Stomach smooth muscle (tissue), 2 donors: ENCODE measurements at regions not wholly inside any gene's neighbourhood (a gene's known extent, or its start where the extent isn't known, plus 50 kb on each side); places are given as distances from the start of the nearest gene placed in this dataset.

Source experiments
- H3K27ac ChIP-seq: one replicate; pipeline ENCODE4 v1.7.0; 2013; ENCODE audit warnings: mild to moderate bottlenecking, low read length, inconsistent platforms
- H3K27me3 ChIP-seq, 2 donors: one replicate each; pipeline ENCODE4 v1.7.0; 2013; ENCODE audit warnings: low read length in 2 of 2; ENCODE audit not compliant: insufficient read depth in 2 of 2, control insufficient read depth in 1 of 2
- H3K36me3 ChIP-seq, 2 donors: one replicate each; pipeline ENCODE4 v1.7.0; 2013; ENCODE audit warnings: low read length in 2 of 2; ENCODE audit not compliant: control insufficient read depth in 2 of 2, insufficient read depth in 2 of 2
- H3K4me1 ChIP-seq: one replicate; pipeline ENCODE4 v1.7.0; 2013; ENCODE audit warnings: low read length; ENCODE audit not compliant: control insufficient read depth, insufficient read depth
- H3K4me3 ChIP-seq, 2 donors: one replicate each; pipeline ENCODE4 v1.7.0; 2013; ENCODE audit warnings: low read length in 2 of 2
- H3K9ac ChIP-seq, 2 donors: one replicate each; pipeline ENCODE4 v1.7.0; 2013; ENCODE audit warnings: low read length in 2 of 2, mild to moderate bottlenecking in 1 of 2
- H3K9me3 ChIP-seq, 2 donors: one replicate each; pipeline ENCODE4 v1.7.0; 2013; ENCODE audit warnings: low read length in 2 of 2; ENCODE audit not compliant: control insufficient read depth in 2 of 2
- donor health status: healthy.
- donor health status: Pancreatic carcinoma.

- Histone ChIP-seq H3K27me3 (no peaks in the 10 kb centered on the region), H3K27ac (peak overlapping the region; percentile 95), H3K9ac (peak overlapping the region; percentile 49 to 68), H3K4me1 (peaks cover 47% of the 10 kb centered on the region), H3K36me3 (no peaks in the 10 kb centered on the region), H3K4me3 (peak overlapping the region; percentile 44 to 52), H3K9me3 (no peaks in the 10 kb centered on the region)
Measured at GRCh38 chr2:55112229-55113031, 62.2 kb upstream of the RTN4 start.

- no peaks in the 10 kb centered on the region for H3K36me3 ChIP-seq
- no peaks in the 10 kb centered on the region for H3K9me3 ChIP-seq
- no peaks in the 10 kb centered on the region for H3K27me3 ChIP-seq
- peak overlapping the region; percentile 64 to 68 for H3K9ac ChIP-seq
- peak overlapping the region; percentile 44 to 52 for H3K4me3 ChIP-seq
- H3K4me1 ChIP-seq, result peaks cover 47% of the 10 kb centered on the region
- H3K27ac ChIP-seq, result peak overlapping the region; percentile 95
Measured at GRCh38 chr2:55111570-55112228, 61.4 kb upstream of the RTN4 start.

GRCh38 chr2:55111230-55111569 is 60.9 kb upstream of the RTN4 start:
- Histone ChIP-seq H3K9me3 (no peaks in the 10 kb centered on the region), H3K36me3 (no peaks in the 10 kb centered on the region), H3K9ac (peak overlapping the region; percentile 64), H3K4me1 (peaks cover 48% of the 10 kb centered on the region), H3K27ac (peak overlapping the region; percentile 95), H3K27me3 (no peaks in the 10 kb centered on the region), H3K4me3 (peak overlapping the region in 1 of 2 donors; percentile 52)

- Histone ChIP-seq H3K4me3 (no peak overlapping the region), H3K27ac (peak overlapping the region; percentile 3), H3K9ac (no peak overlapping the region)
Measured at GRCh38 chr2:55109219-55109891, 59.1 kb upstream of the RTN4 start.

GRCh38 chr2:55108456-55109160 is 58.4 kb upstream of the RTN4 start:
- Histone ChIP-seq H3K36me3 (no peaks in the 10 kb centered on the region), H3K4me3 (no peak overlapping the region), H3K9ac (no peak overlapping the region), H3K27me3 (no peaks in the 10 kb centered on the region), H3K4me1 (peaks cover 48% of the 10 kb centered on the region), H3K9me3 (no peaks in the 10 kb centered on the region), H3K27ac (peak overlapping the region; percentile 69)

More at GRCh38 chr2:55109219-55109891, 59.1 kb upstream of the RTN4 start:
- Histone ChIP-seq H3K4me1 (peaks cover 50% of the 10 kb centered on the region), H3K36me3 (no peaks in the 10 kb centered on the region), H3K9me3 (no peaks in the 10 kb centered on the region), H3K27me3 (no peaks in the 10 kb centered on the region)

- Histone ChIP-seq H3K9me3 (no peaks in the 10 kb centered on the region), H3K9ac (no peak overlapping the region), H3K4me1 (peaks cover 37% of the 10 kb centered on the region), H3K36me3 (no peaks in the 10 kb centered on the region), H3K27ac (peak overlapping the region; percentile 69), H3K4me3 (no peak overlapping the region), H3K27me3 (no peaks in the 10 kb centered on the region)
Measured at GRCh38 chr2:55107436-55107835, 57.2 kb upstream of the RTN4 start.

- Histone ChIP-seq H3K9ac (no peak overlapping the region), H3K27ac (peak overlapping the region; percentile 55), H3K27me3 (no peaks in the 10 kb centered on the region), H3K36me3 (no peaks in the 10 kb centered on the region), H3K9me3 (no peaks in the 10 kb centered on the region), H3K4me1 (peaks cover 31% of the 10 kb centered on the region), H3K4me3 (no peak overlapping the region)
Measured at GRCh38 chr2:55106148-55106547, 55.9 kb upstream of the RTN4 start.

GRCh38 chr2:55105456-55105855 is 55.2 kb upstream of the RTN4 start:
- Histone ChIP-seq H3K27me3 (no peaks in the 10 kb centered on the region), H3K9me3 (no peaks in the 10 kb centered on the region), H3K9ac (no peak overlapping the region), H3K4me3 (no peak overlapping the region), H3K27ac (peak overlapping the region; percentile 13), H3K36me3 (no peaks in the 10 kb centered on the region), H3K4me1 (peaks cover 33% of the 10 kb centered on the region)

GRCh38 chr2:55103046-55103445 is 52.8 kb upstream of the RTN4 start:
- Histone ChIP-seq H3K27ac (no peak overlapping the region), H3K4me3 (no peak overlapping the region), H3K27me3 (no peaks in the 10 kb centered on the region), H3K9me3 (no peaks in the 10 kb centered on the region), H3K36me3 (no peaks in the 10 kb centered on the region), H3K9ac (no peak overlapping the region), H3K4me1 (peaks cover 27% of the 10 kb centered on the region)

GRCh38 chr2:55102056-55102812 is 52.0 kb upstream of the RTN4 start:
- Histone ChIP-seq H3K9me3 (no peaks in the 10 kb centered on the region), H3K27ac (no peak overlapping the region), H3K4me1 (peaks cover 28% of the 10 kb centered on the region), H3K9ac (peak overlapping the region in 1 of 2 donors; percentile 18), H3K36me3 (no peaks in the 10 kb centered on the region), H3K27me3 (no peaks in the 10 kb centered on the region), H3K4me3 (no peak overlapping the region)
